ENCODE measurements at regions not wholly inside any gene's neighbourhood (a gene's known extent, or its start where the extent isn't known, plus 50 kb on each side); places are given as distances from the start of the nearest gene placed in this dataset.

DNA sequence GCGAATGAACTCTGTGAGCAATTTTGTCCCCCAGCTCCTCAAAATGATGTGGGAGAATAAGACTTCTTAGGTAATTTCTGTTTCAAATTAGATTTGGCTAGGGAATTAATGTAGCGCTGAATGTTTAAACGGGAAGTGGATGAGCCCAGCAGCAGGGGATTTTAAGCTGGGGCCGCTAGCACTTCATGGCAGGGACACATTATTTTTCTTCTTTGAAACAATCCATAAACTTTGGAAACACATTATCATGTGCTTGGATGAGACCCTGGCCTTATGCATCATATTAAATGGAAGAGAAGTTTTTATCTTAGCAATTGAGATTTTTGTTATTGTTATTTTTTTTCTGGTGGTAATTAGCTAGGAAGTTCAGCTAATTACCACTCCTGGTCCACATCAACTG lies 74.2 kb upstream of the FUCA2 start:
- peaks cover 11% of the 10 kb centered on the region; the same call in 1 of the 2 replicates for H3F3A ChIP-seq (ENCODE audit: insufficient read depth, low read depth)
- H3K4me2 ChIP-seq = no peak overlapping the region
- ChIA-PET POLR2A (ENCODE audit: unreplicated experiment) (no interaction called here), CTCF (no interaction called here)
- H3K79me2 ChIP-seq (ENCODE audit: low read depth) = no peaks in the 10 kb centered on the region
- no peaks in the 10 kb centered on the region for H4K20me1 ChIP-seq (ENCODE audit: insufficient read depth)
- no peak for TF ChIP-seq EZH2 (IDR thresholded peaks at IDR 0.05; ENCODE audit: low read depth)
- TF ChIP-seq, protein P1, sequence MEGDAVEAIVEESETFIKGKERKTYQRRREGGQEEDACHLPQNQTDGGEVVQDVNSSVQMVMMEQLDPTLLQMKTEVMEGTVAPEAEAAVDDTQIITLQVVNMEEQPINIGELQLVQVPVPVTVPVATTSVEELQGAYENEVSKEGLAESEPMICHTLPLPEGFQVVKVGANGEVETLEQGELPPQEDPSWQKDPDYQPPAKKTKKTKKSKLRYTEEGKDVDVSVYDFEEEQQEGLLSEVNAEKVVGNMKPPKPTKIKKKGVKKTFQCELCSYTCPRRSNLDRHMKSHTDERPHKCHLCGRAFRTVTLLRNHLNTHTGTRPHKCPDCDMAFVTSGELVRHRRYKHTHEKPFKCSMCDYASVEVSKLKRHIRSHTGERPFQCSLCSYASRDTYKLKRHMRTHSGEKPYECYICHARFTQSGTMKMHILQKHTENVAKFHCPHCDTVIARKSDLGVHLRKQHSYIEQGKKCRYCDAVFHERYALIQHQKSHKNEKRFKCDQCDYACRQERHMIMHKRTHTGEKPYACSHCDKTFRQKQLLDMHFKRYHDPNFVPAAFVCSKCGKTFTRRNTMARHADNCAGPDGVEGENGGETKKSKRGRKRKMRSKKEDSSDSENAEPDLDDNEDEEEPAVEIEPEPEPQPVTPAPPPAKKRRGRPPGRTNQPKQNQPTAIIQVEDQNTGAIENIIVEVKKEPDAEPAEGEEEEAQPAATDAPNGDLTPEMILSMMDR (conservative IDR thresholded peaks at IDR 0.05) = no peak
- no peaks in the 10 kb centered on the region for H3K9me3 ChIP-seq (ENCODE audit: insufficient read depth, low read depth)
- intact Hi-C loops (cut with micrococcal nuclease; ENCODE audit: unreplicated experiment) = no loop called here
- no peak overlapping the region for H3K27ac ChIP-seq
- no TSS peak for BruUV-seq (replicated peaks)
- no peaks in the 10 kb centered on the region for H3K27me3 ChIP-seq (ENCODE audit: insufficient read depth, low read depth)
- peaks cover 7% of the 10 kb centered on the region; the same call in 1 of the 2 replicates for H3K4me1 ChIP-seq (replicated peaks; ENCODE audit: insufficient read depth)
- no peaks in the 10 kb centered on the region for H3K9me2 ChIP-seq (ENCODE audit: insufficient read depth)
- no peaks in the 10 kb centered on the region for H3K36me3 ChIP-seq (ENCODE audit: low read depth)
- H2AFZ ChIP-seq = no peak overlapping the region
- DNase-seq = no peak
- H3K4me3 ChIP-seq = no peak overlapping the region

DNA sequence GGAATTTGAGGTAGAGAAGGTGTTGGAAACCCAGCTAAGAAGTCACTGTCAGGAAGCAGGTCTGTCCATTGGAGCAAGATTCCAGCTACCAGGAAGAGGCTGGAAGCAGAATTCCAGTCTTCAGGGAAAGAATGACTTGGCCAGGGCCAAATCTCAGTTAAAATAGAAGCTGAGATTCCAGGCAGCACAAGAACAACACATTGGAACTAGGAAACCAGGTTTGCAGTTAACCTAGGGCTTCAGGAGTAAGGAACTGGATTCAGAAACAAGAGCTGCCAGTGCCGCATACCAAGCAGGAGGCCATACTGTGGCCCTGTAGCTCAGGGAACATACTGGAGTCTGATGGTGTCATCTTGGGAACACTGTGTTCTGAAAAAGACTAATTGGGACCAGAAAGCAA lies 73.7 kb upstream of the FUCA2 start:
- H3K79me2 ChIP-seq (ENCODE audit: low read depth) = no peaks in the 10 kb centered on the region
- no peak overlapping the region for H3K27ac ChIP-seq
- no peak overlapping the region for H2AFZ ChIP-seq
- no peaks in the 10 kb centered on the region for H4K20me1 ChIP-seq (ENCODE audit: insufficient read depth)
- no peak overlapping the region for H3K4me2 ChIP-seq
- ChIA-PET CTCF (interaction anchor here (0.6 kb wide), 1 partner anchor 16 kb away, joined by 4 read pairs; no protein-coding TSS in a partner anchor), POLR2A (ENCODE audit: unreplicated experiment) (no interaction called here)
- no peak for TF ChIP-seq EZH2 (IDR thresholded peaks at IDR 0.05; ENCODE audit: low read depth)
- TF ChIP-seq, protein P1 (conservative IDR thresholded peaks at IDR 0.05) = no peak
- H3K36me3 ChIP-seq (ENCODE audit: low read depth) = no peaks in the 10 kb centered on the region
- H3K27me3 ChIP-seq (ENCODE audit: insufficient read depth, low read depth) = no peaks in the 10 kb centered on the region
- H3K4me3 ChIP-seq = no peak overlapping the region
- peaks cover 11% of the 10 kb centered on the region; the same call in 1 of the 2 replicates for H3F3A ChIP-seq (ENCODE audit: insufficient read depth, low read depth)
- no peaks in the 10 kb centered on the region for H3K9me2 ChIP-seq (ENCODE audit: insufficient read depth)
- no TSS peak for BruUV-seq (replicated peaks)
- peaks cover 7% of the 10 kb centered on the region; the same call in 1 of the 2 replicates for H3K4me1 ChIP-seq (replicated peaks; ENCODE audit: insufficient read depth)
- no peaks in the 10 kb centered on the region for H3K9me3 ChIP-seq (ENCODE audit: insufficient read depth, low read depth)
- DNase-seq = no peak
- intact Hi-C loops (cut with micrococcal nuclease; ENCODE audit: unreplicated experiment) = no loop called here

DNA sequence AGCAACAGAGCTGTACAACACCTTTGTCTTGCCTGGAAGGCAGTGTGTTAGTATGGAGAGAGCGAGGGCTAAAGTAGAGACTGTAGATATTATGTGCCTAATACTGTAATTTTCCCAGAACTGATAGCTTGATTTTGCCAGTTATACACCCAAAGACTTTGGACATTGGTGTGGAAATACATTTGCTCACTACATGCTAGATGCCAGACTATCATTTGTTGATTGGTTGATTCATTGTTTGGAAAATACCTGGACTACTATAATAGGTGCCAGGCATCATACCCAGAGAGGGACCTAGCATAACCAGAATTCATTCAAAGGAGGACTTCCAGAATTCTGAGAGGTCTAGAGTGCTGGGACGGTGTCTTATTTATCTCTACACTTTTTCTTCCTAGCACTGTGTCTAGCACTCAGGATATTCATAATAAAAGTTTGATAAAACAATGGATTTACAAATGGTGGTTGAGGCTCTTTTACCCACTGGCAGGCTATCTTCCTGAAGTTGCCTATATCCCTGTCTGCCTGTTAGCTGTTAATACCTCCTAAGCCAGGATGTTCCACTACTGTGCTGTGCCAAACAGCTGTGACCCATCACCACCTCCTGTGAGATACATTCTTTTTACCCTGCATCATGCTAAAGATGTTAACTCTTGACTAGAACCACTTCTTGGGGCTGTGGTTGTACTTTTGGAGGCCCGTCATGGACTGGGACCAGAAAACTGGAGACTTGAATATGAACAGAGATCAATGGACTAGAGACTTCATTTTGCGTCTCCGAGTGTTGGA lies 72.2 kb upstream of the FUCA2 start:
- H3K4me2 ChIP-seq = no peak overlapping the region
- CTCF ChIA-PET = no interaction called here
- peaks cover 7% of the 10 kb centered on the region; the same call in 1 of the 2 replicates for H3K4me1 ChIP-seq (replicated peaks; ENCODE audit: insufficient read depth)
- H3K9me3 ChIP-seq (ENCODE audit: insufficient read depth, low read depth) = 0 out of 2 replicates have a peak, but pooled peaks cover 3% of the 10 kb centered on the region
- no peak for TF ChIP-seq EZH2 (IDR thresholded peaks at IDR 0.05; ENCODE audit: low read depth)
- TF ChIP-seq, protein P1 (conservative IDR thresholded peaks at IDR 0.05) = no peak
- peaks cover 11% of the 10 kb centered on the region; the same call in 1 of the 2 replicates for H3F3A ChIP-seq (ENCODE audit: insufficient read depth, low read depth)
- H2AFZ ChIP-seq = no peak overlapping the region
- DNase-seq = no peak
- no TSS peak for BruUV-seq (replicated peaks)
- H3K27ac ChIP-seq = no peak overlapping the region
- POLR2A ChIA-PET (ENCODE audit: unreplicated experiment) = no interaction called here
- H4K20me1 ChIP-seq (ENCODE audit: insufficient read depth) = no peaks in the 10 kb centered on the region
- H3K36me3 ChIP-seq (ENCODE audit: low read depth) = no peaks in the 10 kb centered on the region
- intact Hi-C loops (cut with micrococcal nuclease; ENCODE audit: unreplicated experiment) = no loop called here
- no peaks in the 10 kb centered on the region for H3K79me2 ChIP-seq (ENCODE audit: low read depth)
- no peaks in the 10 kb centered on the region for H3K9me2 ChIP-seq (ENCODE audit: insufficient read depth)
- H3K4me3 ChIP-seq = no peak overlapping the region
- H3K27me3 ChIP-seq (ENCODE audit: insufficient read depth, low read depth) = no peaks in the 10 kb centered on the region
